H9 (cell line): ENCODE measurements at regions not wholly inside any gene's neighbourhood (a gene's known extent, or its start where the extent isn't known, plus 50 kb on each side); places are given as distances from the start of the nearest gene placed in this dataset.

ENCODE experiments used
- DNase-seq: peaks from one replicate; pipeline ENCODE4 v3.0.0-alpha.2; 2017
- H2AFZ ChIP-seq: one replicate; pipeline ENCODE4 v1.6.1; 2013; ENCODE audit warnings: mild to moderate bottlenecking, low read length, control low read depth, moderate library complexity
- H2AK5ac ChIP-seq: 2 replicates; pipeline ENCODE4 v1.6.1; 2013; ENCODE audit warnings: low read length, control low read depth, mixed read lengths; ENCODE audit not compliant: insufficient read length
- H2BK120ac ChIP-seq: one replicate; pipeline ENCODE4 v1.6.1; 2013; ENCODE audit warnings: low read depth, mild to moderate bottlenecking, low read length, control low read depth, inconsistent platforms; ENCODE audit not compliant: poor library complexity, severe bottlenecking
- H2BK12ac ChIP-seq: 2 replicates; pipeline ENCODE4 v1.6.1; 2013; ENCODE audit warnings: low read length, control low read depth, mixed read lengths, low read depth; ENCODE audit not compliant: insufficient read length
- H2BK15ac ChIP-seq: 2 replicates; pipeline ENCODE4 v1.6.1; 2013; ENCODE audit warnings: low read depth, low read length, control low read depth
- H2BK20ac ChIP-seq: one replicate; pipeline ENCODE4 v1.6.1; 2013; ENCODE audit warnings: low read depth, mild to moderate bottlenecking, low read length, control low read depth, inconsistent platforms; ENCODE audit not compliant: poor library complexity, severe bottlenecking
- H2BK5ac ChIP-seq: 2 replicates; pipeline ENCODE4 v1.6.1; 2013; ENCODE audit warnings: low read length, control low read depth, mixed read lengths; ENCODE audit not compliant: insufficient read length
- H3K14ac ChIP-seq: 2 replicates; pipeline ENCODE4 v1.6.1; 2013; ENCODE audit warnings: low read length, control low read depth; ENCODE audit not compliant: insufficient read depth
- H3K18ac ChIP-seq: 2 replicates; pipeline ENCODE4 v1.6.1; 2013; ENCODE audit warnings: low read depth, mild to moderate bottlenecking, mixed read lengths, low read length, control low read depth; ENCODE audit not compliant: insufficient read length
- H3K23ac ChIP-seq: 2 replicates; pipeline ENCODE4 v1.6.1; 2013; ENCODE audit warnings: low read length, control low read depth, mixed read lengths, low read depth; ENCODE audit not compliant: insufficient read length
- H3K23me2 ChIP-seq: 2 replicates; pipeline ENCODE4 v1.6.1; 2013; ENCODE audit warnings: low read depth, mild to moderate bottlenecking, mixed read lengths, low read length, control low read depth; ENCODE audit not compliant: insufficient read length, poor library complexity, severe bottlenecking
- H3K27ac ChIP-seq: 2 replicates; pipeline ENCODE4 v1.5.1; 2013; ENCODE audit warnings: low read length, control low read depth, mixed read lengths, low read depth; ENCODE audit not compliant: insufficient read length
- H3K27me3 ChIP-seq: 2 replicates; pipeline ENCODE4 v1.6.1; 2013; ENCODE audit warnings: low read length, control low read depth, inconsistent platforms; ENCODE audit not compliant: insufficient read depth
- H3K4ac ChIP-seq: 2 replicates; pipeline ENCODE4 v1.6.1; 2013; ENCODE audit warnings: low read depth, mild to moderate bottlenecking, control low read depth, inconsistent platforms, low read length, moderate library complexity
- H3K4me1 ChIP-seq: 2 replicates; pipeline ENCODE4 v1.6.1; 2013; ENCODE audit warnings: low read length, control low read depth, inconsistent platforms; ENCODE audit not compliant: insufficient read depth
- H3K4me2 ChIP-seq: 2 replicates; pipeline ENCODE4 v1.6.1; 2013; ENCODE audit warnings: low read length, control low read depth, mixed read lengths; ENCODE audit not compliant: insufficient read length, insufficient read depth
- H3K56ac ChIP-seq: 2 replicates; pipeline ENCODE4 v1.6.1; 2013; ENCODE audit warnings: low read depth, mild to moderate bottlenecking, mixed read lengths, low read length, control low read depth; ENCODE audit not compliant: insufficient read length
- H3K79me1 ChIP-seq: 2 replicates; pipeline ENCODE4 v1.6.1; 2013; ENCODE audit warnings: low read depth, mild to moderate bottlenecking, moderate library complexity, low read length, control low read depth, inconsistent platforms; ENCODE audit not compliant: insufficient read depth, poor library complexity, severe bottlenecking
- H3K79me2 ChIP-seq: 2 replicates; pipeline ENCODE4 v1.6.1; 2013; ENCODE audit warnings: low read length, control low read depth, inconsistent platforms; ENCODE audit not compliant: insufficient read depth
- H3K9ac ChIP-seq: 2 replicates; pipeline ENCODE4 v1.6.1; 2013; ENCODE audit warnings: low read length, control low read depth, mixed read lengths; ENCODE audit not compliant: insufficient read length; ENCODE audit errors: extremely low read depth
- H3K9me3 ChIP-seq: one replicate; pipeline ENCODE4 v1.6.1; 2013; ENCODE audit warnings: low read depth, low read length, inconsistent platforms; ENCODE audit not compliant: control insufficient read depth
- H3T11ph ChIP-seq: one replicate; pipeline ENCODE4 v1.6.1; 2013; ENCODE audit warnings: mild to moderate bottlenecking, low read length, control low read depth, inconsistent platforms
- H4K20me1 ChIP-seq: one replicate; pipeline ENCODE4 v1.6.1; 2013; ENCODE audit not compliant: control insufficient read depth, insufficient read length, insufficient read depth
- H4K5ac ChIP-seq: 2 replicates; pipeline ENCODE4 v1.6.1; 2013; ENCODE audit warnings: low read depth, mild to moderate bottlenecking, mixed read lengths, low read length, control low read depth; ENCODE audit not compliant: insufficient read length
- H4K8ac ChIP-seq: replicated peaks from 2 replicates; pipeline ENCODE4 v1.6.1; 2013; ENCODE audit warnings: low read length, control low read depth, mixed read lengths, low read depth; ENCODE audit not compliant: insufficient read length
- H4K91ac ChIP-seq: 2 replicates; pipeline ENCODE4 v1.6.1; 2013; ENCODE audit warnings: low read depth, mild to moderate bottlenecking, moderate library complexity, mixed read lengths, low read length, control low read depth; ENCODE audit not compliant: insufficient read length
- H3K27ac Mint-ChIP-seq, 3 experiments: 2 replicates in 2 of 3; 3 replicates in 1 of 3; pipeline ENCODE4 v1.8.0; 2020 to 2021; ENCODE audit warnings: mixed read lengths in 3 of 3, mild to moderate bottlenecking in 1 of 3, moderate library complexity in 1 of 3
- H3K27me3 Mint-ChIP-seq: 2 replicates; pipeline ENCODE4 v1.8.0; 2021; ENCODE audit warnings: low read depth, mild to moderate bottlenecking, moderate library complexity, mixed read lengths
- H3K36me3 Mint-ChIP-seq, 3 experiments: 2 replicates in 2 of 3; 3 replicates in 1 of 3; pipeline ENCODE4 v1.8.0; 2020 to 2021; ENCODE audit warnings: low read depth in 3 of 3, mixed read lengths in 3 of 3; ENCODE audit not compliant: insufficient read depth in 1 of 3
- H3K4me1 Mint-ChIP-seq, 2 experiments: 2 replicates each; pipeline ENCODE4 v1.8.0; 2020; ENCODE audit warnings: mixed read lengths in 2 of 2
- H3K4me3 Mint-ChIP-seq, 2 experiments: 2 replicates in 1 of 2; 3 replicates in 1 of 2; pipeline ENCODE4 v1.8.0; 2020 to 2021; ENCODE audit warnings: mild to moderate bottlenecking in 2 of 2, mixed read lengths in 2 of 2, moderate library complexity in 1 of 2
- H3K9me3 Mint-ChIP-seq, 2 experiments: 2 replicates in 1 of 2; 3 replicates in 1 of 2; pipeline ENCODE4 v1.8.0; 2020; ENCODE audit warnings: mild to moderate bottlenecking in 2 of 2, mixed read lengths in 2 of 2, moderate library complexity in 1 of 2
- CTCF ChIP-seq: fragments of 200-600 bp; sonication (generic); conservative IDR thresholded peaks from 3 replicates; pipeline ENCODE4 v1.8.0; 2021; ENCODE audit warnings: antibody characterized with exemption, mild to moderate bottlenecking
- WGBS: extraction: QIAGEN DNeasy Blood & Tissue Kit; methylation state at CpG from one replicate; pipeline ENCODE4 v1.1.7; 2013; ENCODE audit warnings: missing lambda C conversion rate, low lambda C conversion rate, mixed read lengths; ENCODE audit not compliant: insufficient read length; ENCODE audit errors: extremely low coverage; 5-methylcytosine and 5-hydroxymethylcytosine counted together

GRCh38 chr6:104559435-104560202 lies 300.1 kb downstream of the HACE1 start:
- H3K79me1 ChIP-seq = no peaks in the 10 kb centered on the region
- H4K91ac ChIP-seq = no peak overlapping the region
- H4K8ac ChIP-seq = no peak overlapping the region
- H3K9me3 ChIP-seq = no peaks in the 10 kb centered on the region
- H4K5ac ChIP-seq = no peak overlapping the region
- no peak overlapping the region for H2AK5ac ChIP-seq
- no peak overlapping the region for H3K4ac ChIP-seq
- H2BK12ac ChIP-seq = no peak overlapping the region
- H3K79me2 ChIP-seq = no peaks in the 10 kb centered on the region
- H3K4me2 ChIP-seq = no peak overlapping the region
- no peak overlapping the region for H3K4me3 Mint-ChIP-seq
- no peaks in the 10 kb centered on the region for H3K27me3 ChIP-seq
- no CpG with 5 or more reads among the region's 3 CpGs for WGBS
- no peak overlapping the region for H3K9ac ChIP-seq
- no peaks in the 10 kb centered on the region; the same call in 1 of the 2 replicates for H3K4me1 ChIP-seq
- no peak overlapping the region for H3K27ac Mint-ChIP-seq
- TF ChIP-seq CTCF = no peak
- no peaks in the 10 kb centered on the region for H3K23me2 ChIP-seq
- no peak overlapping the region for H2BK15ac ChIP-seq
- H3K14ac ChIP-seq = no peak overlapping the region
- H2AFZ ChIP-seq = no peak overlapping the region
- H3K18ac ChIP-seq = no peak overlapping the region
- DNase-seq = no peak
- no peaks in the 10 kb centered on the region for H3K4me1 Mint-ChIP-seq
- no peaks in the 10 kb centered on the region for H4K20me1 ChIP-seq
- no peak overlapping the region for H3K23ac ChIP-seq
- H2BK20ac ChIP-seq = no peak overlapping the region
- no peak overlapping the region for H3K56ac ChIP-seq
- H3K36me3 Mint-ChIP-seq = no peaks in the 10 kb centered on the region
- no peaks in the 10 kb centered on the region for H3K9me3 Mint-ChIP-seq
- H3K27me3 Mint-ChIP-seq = no peaks in the 10 kb centered on the region
- H3T11ph ChIP-seq = no peak overlapping the region
- H2BK120ac ChIP-seq = no peak overlapping the region
- no peak overlapping the region for H2BK5ac ChIP-seq
- no peak overlapping the region for H3K27ac ChIP-seq
